Activated CD8-positive, alpha-beta memory T cell treated with anti-CD3 and anti-CD28 coated beads for 4 hours (primary cell): ENCODE measurements at regions not wholly inside any gene's neighbourhood (a gene's known extent, or its start where the extent isn't known, plus 50 kb on each side); places are given as distances from the start of the nearest gene placed in this dataset.

ENCODE experiments used
- DNase-seq, 2 donors: peaks; one replicate each; pipeline ENCODE4 v3.0.0-alpha.2; 2020; ENCODE audit warnings: low read depth in 2 of 2

GRCh38 chr10:10353326-10353868 is 664.3 kb upstream of the CELF2 start:
- no peak for DNase-seq

GRCh38 chr10:10359263-10359662 is 658.4 kb upstream of the CELF2 start:
- no peak for DNase-seq

GRCh38 chr10:10361301-10361885 is 656.3 kb upstream of the CELF2 start:
- DNase-seq: no peak

- no peak for DNase-seq
Observed at GRCh38 chr10:10362800-10363199, 654.9 kb upstream of the CELF2 start.

- no peak for DNase-seq
Observed at GRCh38 chr10:10363217-10363616, 654.5 kb upstream of the CELF2 start.

GRCh38 chr10:10364902-10365301 is 652.8 kb upstream of the CELF2 start:
- no peak for DNase-seq

- DNase-seq: no peak
Observed at GRCh38 chr10:10365676-10366075, 652.0 kb upstream of the CELF2 start.

GRCh38 chr10:10366836-10367235 is 650.8 kb upstream of the CELF2 start:
- DNase-seq: no peak

GRCh38 chr10:10367264-10367663 is 650.4 kb upstream of the CELF2 start:
- DNase-seq: no peak

- no peak for DNase-seq
Observed at GRCh38 chr10:10368951-10369576, 648.6 kb upstream of the CELF2 start.

GRCh38 chr10:10385831-10386230 is 631.8 kb upstream of the CELF2 start:
- DNase-seq: no peak

- DNase-seq: no peak
Observed at GRCh38 chr10:10389182-10389581, 628.5 kb upstream of the CELF2 start.

GRCh38 chr10:10392511-10392910 is 625.2 kb upstream of the CELF2 start:
- no peak for DNase-seq

- DNase-seq: no peak
Observed at GRCh38 chr10:10394933-10395658, 622.6 kb upstream of the CELF2 start.

GRCh38 chr10:10396601-10397000 is 621.1 kb upstream of the CELF2 start:
- DNase-seq: no peak

- no peak for DNase-seq
Observed at GRCh38 chr10:10397906-10398305, 619.8 kb upstream of the CELF2 start.

- no peak for DNase-seq
Observed at GRCh38 chr10:10403762-10404161, 613.9 kb upstream of the CELF2 start.

GRCh38 chr10:10417671-10418070 is 600.0 kb upstream of the CELF2 start:
- no peak for DNase-seq

- DNase-seq: no peak
Observed at GRCh38 chr10:10418387-10418786, 599.3 kb upstream of the CELF2 start.

- DNase-seq: no peak
Observed at GRCh38 chr10:10421071-10421470, 596.6 kb upstream of the CELF2 start.

- DNase-seq: no peak
Observed at GRCh38 chr10:10431422-10432066, 586.1 kb upstream of the CELF2 start.

- DNase-seq: no peak
Observed at GRCh38 chr10:10432296-10433035, 585.2 kb upstream of the CELF2 start.
